SK-N-SH (cell line): ENCODE measurements at regions not wholly inside any gene's neighbourhood (a gene's known extent, or its start where the extent isn't known, plus 50 kb on each side); places are given as distances from the start of the nearest gene placed in this dataset.

ENCODE experiments used
- CTCF ChIA-PET: fragments of 300-600, 350-600 bp; formaldehyde crosslinking; extraction: SDS; loops from one replicate; lab custom pipeline; 2021; lab: Yijun Ruan, JAX
- POLR2A ChIA-PET: fragments of 350-600 bp; sonication (Branson Sonifier 250); formaldehyde crosslinking; extraction: SDS; loops from one replicate; lab custom pipeline; 2020; ENCODE audit warnings: antibody characterized with exemption, inconsistent platforms; lab: Yijun Ruan, JAX
- DNase-seq: peaks from one replicate; pipeline ENCODE4 v3.0.0; 2012
- H2AFZ ChIP-seq: fragments of 200-600 bp; sonication (generic); 2 replicates; pipeline ENCODE4 v1.8.1; 2016; ENCODE audit warnings: antibody characterized with exemption, mild to moderate bottlenecking, low read depth
- H3F3A ChIP-seq: fragments of 200-600 bp; sonication (generic); replicated peaks from 2 replicates; pipeline ENCODE3; 2016; ENCODE audit warnings: antibody characterized with exemption, mild to moderate bottlenecking; ENCODE audit not compliant: insufficient read depth
- H3K27ac ChIP-seq, 2 experiments: fragments of 200-500 bp in 1 of 2; fragments of 200-600 bp in 1 of 2; sonication (Bioruptor generic) in 1 of 2; sonication (generic), shearing (Covaris generic) in 1 of 2; 2 replicates each; pipeline versions ENCODE4 v1.5.1 to v1.6.1; 2014 to 2016; ENCODE audit warnings: low read depth in 2 of 2, inconsistent platforms in 1 of 2, low read length in 1 of 2, mild to moderate bottlenecking in 1 of 2, mixed read lengths in 1 of 2
- H3K27me3 ChIP-seq: fragments of 200-600 bp; sonication (generic), shearing (Covaris generic); 2 replicates; pipeline ENCODE4 v1.6.1; 2016; ENCODE audit warnings: mixed run types; ENCODE audit not compliant: insufficient read depth
- H3K36me3 ChIP-seq, 2 experiments: fragments of 200-500 bp in 1 of 2; fragments of 200-600 bp in 1 of 2; sonication (Bioruptor generic) in 1 of 2; sonication (generic) in 1 of 2; replicated peaks in 1 of 2; 2 replicates each; pipeline versions ENCODE3 to v1.5.1; 2014 to 2016; ENCODE audit warnings: low read length in 1 of 2, mild to moderate bottlenecking in 1 of 2; ENCODE audit not compliant: insufficient read depth in 2 of 2, control insufficient read depth in 1 of 2
- H3K4me1 ChIP-seq, 2 experiments: fragments of 200-500 bp in 1 of 2; fragments of 200-600 bp in 1 of 2; sonication (Bioruptor generic) in 1 of 2; sonication (generic), shearing (Covaris generic) in 1 of 2; 2 replicates each; pipeline versions ENCODE4 v1.5.1 to v1.6.1; 2014 to 2016; ENCODE audit warnings: low read depth in 1 of 2, low read length in 1 of 2, mixed run types in 1 of 2; ENCODE audit not compliant: insufficient read depth in 2 of 2, control insufficient read depth in 1 of 2
- H3K4me2 ChIP-seq: fragments of 200-600 bp; sonication (generic), shearing (Covaris generic); 2 replicates; pipeline ENCODE4 v1.6.1; 2017; ENCODE audit warnings: mixed run types
- H3K4me3 ChIP-seq, 2 experiments: fragments of 200-500 bp in 1 of 2; fragments of 200-600 bp in 1 of 2; sonication (Bioruptor generic) in 1 of 2; sonication (generic), shearing (Covaris generic) in 1 of 2; 2 replicates each; pipeline versions ENCODE4 v1.5.1 to v1.8.1; 2014 to 2016; ENCODE audit warnings: low read depth in 2 of 2, inconsistent platforms in 1 of 2, low read length in 1 of 2, mild to moderate bottlenecking in 1 of 2, mixed read lengths in 1 of 2, moderate library complexity in 1 of 2
- H3K79me2 ChIP-seq: fragments of 200-600 bp; sonication (generic); 2 replicates; pipeline ENCODE4 v1.8.1; 2017; ENCODE audit warnings: mild to moderate bottlenecking; ENCODE audit not compliant: insufficient read depth
- H3K9ac ChIP-seq: fragments of 200-600 bp; sonication (generic); 2 replicates; pipeline ENCODE4 v1.6.1; 2017; ENCODE audit warnings: mixed run types
- H3K9me2 ChIP-seq: fragments of 200-600 bp; sonication (generic); 2 replicates; pipeline ENCODE4 v1.6.1; 2017; ENCODE audit warnings: mixed run types
- H3K9me3 ChIP-seq: fragments of 200-600 bp; sonication (generic); 2 replicates; pipeline ENCODE4 v1.6.1; 2017; ENCODE audit warnings: mixed run types, mild to moderate bottlenecking, moderate library complexity
- H4K20me1 ChIP-seq: fragments of 200-600 bp; sonication (generic); 2 replicates; pipeline ENCODE4 v1.6.1; 2017; ENCODE audit warnings: mild to moderate bottlenecking, mixed run types; ENCODE audit not compliant: insufficient read depth
- ELF1 ChIP-seq: IDR thresholded peaks from 2 replicates; pipeline ENCODE4 v1.4.0; 2012
- EZH2phosphoT487 ChIP-seq: fragments of 200-600 bp; sonication (generic); IDR thresholded peaks from 2 replicates; pipeline ENCODE4 v1.6.1; 2017; ENCODE audit warnings: low read depth, mixed run types, mild to moderate bottlenecking, antibody characterized with exemption, moderate library complexity, borderline replicate concordance
- FOSL2 ChIP-seq: IDR thresholded peaks from 2 replicates; pipeline ENCODE4 v1.4.0; 2012; ENCODE audit warnings: low read depth, mild to moderate bottlenecking, moderate library complexity, borderline replicate concordance
- FOXM1 ChIP-seq: IDR thresholded peaks from 2 replicates; pipeline ENCODE4 v1.4.0; 2012; ENCODE audit warnings: low read depth, mild to moderate bottlenecking
- JUND ChIP-seq: IDR thresholded peaks from 2 replicates; pipeline ENCODE4 v1.4.0; 2012
- MAX ChIP-seq: IDR thresholded peaks from 2 replicates; pipeline ENCODE4 v1.4.0; 2012; ENCODE audit warnings: low read depth
- MXI1 ChIP-seq: IDR thresholded peaks from 2 replicates; pipeline ENCODE4 v1.6.1; 2012; ENCODE audit warnings: mild to moderate bottlenecking, low read depth, low read length, improper control_type of control experiment
- NFIC ChIP-seq: IDR thresholded peaks from 2 replicates; pipeline ENCODE4 v1.4.0; 2012; ENCODE audit warnings: borderline replicate concordance
- POLR2AphosphoS5 ChIP-seq: IDR thresholded peaks from 2 replicates; pipeline ENCODE4 v1.6.1; 2012; ENCODE audit warnings: low read depth, low read length
- RCOR1 ChIP-seq: fragments of 150-350 bp; IDR thresholded peaks from 2 replicates; pipeline ENCODE4 v1.6.1; 2017; ENCODE audit warnings: antibody characterized with exemption, low read length
- SMC3 ChIP-seq: IDR thresholded peaks from 2 replicates; pipeline ENCODE4 v1.6.1; 2012; ENCODE audit warnings: low read depth, low read length, improper control_type of control experiment
- TAF1 ChIP-seq: IDR thresholded peaks from 2 replicates; pipeline ENCODE4 v1.6.1; 2012; ENCODE audit warnings: low read depth, mild to moderate bottlenecking, low read length, moderate library complexity, borderline replicate concordance
- TEAD4 ChIP-seq: IDR thresholded peaks from 2 replicates; pipeline ENCODE4 v1.4.0; 2012; ENCODE audit warnings: mild to moderate bottlenecking, borderline replicate concordance; ENCODE audit not compliant: insufficient read depth
- WGBS: methylation state at CpG from one replicate; pipeline ENCODE4 v1.1.6; 2017; ENCODE audit warnings: low lambda C conversion rate; 5-methylcytosine and 5-hydroxymethylcytosine counted together

GRCh38 chr15:47888385-47889100 lies 171.2 kb downstream of the SEMA6D start:
- WGBS: 45% methylated on average over 2 of the region's 2 CpGs
- no peaks in the 10 kb centered on the region for H3K9me2 ChIP-seq
- no peaks in the 10 kb centered on the region; a peak in 1 of 4 replicates for H3K4me1 ChIP-seq
- H3K79me2 ChIP-seq: no peaks in the 10 kb centered on the region
- no peaks in the 10 kb centered on the region for H3F3A ChIP-seq
- no peak for DNase-seq
- H3K9ac ChIP-seq: no peak overlapping the region
- H3K4me2 ChIP-seq: no peak overlapping the region
- H4K20me1 ChIP-seq: no peaks in the 10 kb centered on the region
- H3K9me3 ChIP-seq: no peaks in the 10 kb centered on the region
- H3K27me3 ChIP-seq: no peaks in the 10 kb centered on the region
- no peak overlapping the region for H3K4me3 ChIP-seq
- no peak overlapping the region for H2AFZ ChIP-seq
- no peak overlapping the region for H3K27ac ChIP-seq
- ChIA-PET POLR2A (no interaction called here), CTCF (no interaction called here)
- TF ChIP-seq MAX (no peak), JUND (no peak), MXI1 (no peak)
- no peaks in the 10 kb centered on the region for H3K36me3 ChIP-seq

GRCh38 chr15:47890397-47891150 lies 173.3 kb downstream of the SEMA6D start:
- H3K27ac ChIP-seq: no peak overlapping the region
- no peaks in the 10 kb centered on the region for H3F3A ChIP-seq
- WGBS: 12% methylated on average over 3 of the region's 3 CpGs
- no peak overlapping the region for H3K9ac ChIP-seq
- H4K20me1 ChIP-seq: no peaks in the 10 kb centered on the region
- POLR2A ChIA-PET: no interaction called here
- H3K9me2 ChIP-seq: no peaks in the 10 kb centered on the region
- DNase-seq: no peak
- CTCF ChIA-PET: interaction anchor here (0.9 to 1.5 kb wide), 2 partner anchors 15 to 17 kb away, joined by 4 read pairs; no protein-coding TSS in a partner anchor
- H3K9me3 ChIP-seq: no peaks in the 10 kb centered on the region
- no peaks in the 10 kb centered on the region for H3K36me3 ChIP-seq
- H3K4me3 ChIP-seq: no peak overlapping the region
- TF ChIP-seq TEAD4 (no peak), SMC3 (no peak), ELF1 (no peak), NFIC (no peak), FOXM1 (no peak), JUND (no peak), RCOR1 (no peak), FOSL2 (no peak), POLR2AphosphoS5 (no peak), TAF1 (no peak), EZH2phosphoT487 (no peak)
- no peak overlapping the region for H3K4me2 ChIP-seq
- no peaks in the 10 kb centered on the region for H3K27me3 ChIP-seq
- no peaks in the 10 kb centered on the region; a peak in 1 of 4 replicates for H3K4me1 ChIP-seq
- no peak overlapping the region for H2AFZ ChIP-seq
- H3K79me2 ChIP-seq: no peaks in the 10 kb centered on the region
